ENCODE measurements at regions not wholly inside any gene's neighbourhood (a gene's known extent, or its start where the extent isn't known, plus 50 kb on each side); places are given as distances from the start of the nearest gene placed in this dataset.

GRCh38 chr17:71547904-71548303 lies 572.9 kb upstream of the SOX9 start:
- TF ChIP-seq, protein P1, sequence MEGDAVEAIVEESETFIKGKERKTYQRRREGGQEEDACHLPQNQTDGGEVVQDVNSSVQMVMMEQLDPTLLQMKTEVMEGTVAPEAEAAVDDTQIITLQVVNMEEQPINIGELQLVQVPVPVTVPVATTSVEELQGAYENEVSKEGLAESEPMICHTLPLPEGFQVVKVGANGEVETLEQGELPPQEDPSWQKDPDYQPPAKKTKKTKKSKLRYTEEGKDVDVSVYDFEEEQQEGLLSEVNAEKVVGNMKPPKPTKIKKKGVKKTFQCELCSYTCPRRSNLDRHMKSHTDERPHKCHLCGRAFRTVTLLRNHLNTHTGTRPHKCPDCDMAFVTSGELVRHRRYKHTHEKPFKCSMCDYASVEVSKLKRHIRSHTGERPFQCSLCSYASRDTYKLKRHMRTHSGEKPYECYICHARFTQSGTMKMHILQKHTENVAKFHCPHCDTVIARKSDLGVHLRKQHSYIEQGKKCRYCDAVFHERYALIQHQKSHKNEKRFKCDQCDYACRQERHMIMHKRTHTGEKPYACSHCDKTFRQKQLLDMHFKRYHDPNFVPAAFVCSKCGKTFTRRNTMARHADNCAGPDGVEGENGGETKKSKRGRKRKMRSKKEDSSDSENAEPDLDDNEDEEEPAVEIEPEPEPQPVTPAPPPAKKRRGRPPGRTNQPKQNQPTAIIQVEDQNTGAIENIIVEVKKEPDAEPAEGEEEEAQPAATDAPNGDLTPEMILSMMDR (IDR thresholded peaks at IDR 0.05), result no peak
- no peak for TF ChIP-seq EP300 (IDR thresholded peaks at IDR 0.05)
- no peak for TF ChIP-seq POLR2A (IDR thresholded peaks at IDR 0.05)

Data from ovary (tissue), 3 donors.